ENCODE measurements at regions not wholly inside any gene's neighbourhood (a gene's known extent, or its start where the extent isn't known, plus 50 kb on each side); places are given as distances from the start of the nearest gene placed in this dataset.

DNA sequence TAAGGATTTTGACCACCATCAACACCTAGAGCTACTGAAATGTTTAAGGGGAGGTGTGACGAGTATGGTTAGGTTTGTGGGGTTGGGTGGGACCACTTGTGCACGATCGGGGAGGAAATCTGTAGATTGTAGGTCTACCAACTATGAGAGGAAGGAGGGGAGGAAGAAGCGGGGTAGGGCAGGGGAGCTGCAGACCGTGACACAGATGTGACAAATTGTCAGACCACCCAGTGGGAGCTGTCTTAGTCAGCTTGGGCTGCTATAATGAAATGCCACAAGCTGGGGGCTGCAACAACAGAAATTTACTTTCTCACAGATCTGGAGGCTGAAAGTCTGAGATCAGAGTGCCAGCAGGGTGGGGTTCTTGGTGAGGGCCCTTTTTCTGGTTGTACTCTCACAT, 62.2 kb upstream of the ARGLU1 start:
- Histone ChIP-seq H3K9me3 (ENCODE audit: control insufficient read depth, low read depth, low read length) (no peaks in the 10 kb centered on the region), H2BK15ac (ENCODE audit: low read depth, low read length) (no peak overlapping the region), H2AK5ac (ENCODE audit: insufficient read length, low read length) (no peak overlapping the region), H3K4me1 (ENCODE audit: insufficient read depth, low read length) (no peaks in the 10 kb centered on the region), H3K27me3 (ENCODE audit: insufficient read depth, low read length) (no peaks in the 10 kb centered on the region), H3K79me1 (ENCODE audit: insufficient read depth, low read depth, low read length, poor library complexity, severe bottlenecking) (no peaks in the 10 kb centered on the region), H3T11ph (ENCODE audit: low read length) (no peak overlapping the region), H3K18ac (ENCODE audit: insufficient read length, low read depth, low read length) (no peak overlapping the region), H2BK20ac (ENCODE audit: low read depth, low read length, poor library complexity, severe bottlenecking) (no peak overlapping the region), H4K5ac (ENCODE audit: insufficient read length, low read depth, low read length) (no peak overlapping the region), H3K56ac (ENCODE audit: insufficient read length, low read depth, low read length) (no peak overlapping the region), H3K14ac (ENCODE audit: insufficient read depth, low read length) (no peak overlapping the region), H3K23ac (ENCODE audit: insufficient read length, low read depth, low read length) (no peak overlapping the region), H3K4me2 (ENCODE audit: insufficient read depth, insufficient read length, low read length) (no peak overlapping the region), H3K23me2 (ENCODE audit: insufficient read length, low read depth, low read length, poor library complexity, severe bottlenecking) (no peaks in the 10 kb centered on the region), H2BK120ac (ENCODE audit: low read depth, low read length, poor library complexity, severe bottlenecking) (no peak overlapping the region), H2AFZ (ENCODE audit: low read length) (no peak overlapping the region), H4K8ac (replicated peaks; ENCODE audit: insufficient read length, low read depth, low read length) (no peak overlapping the region), H4K20me1 (ENCODE audit: control insufficient read depth, insufficient read depth, insufficient read length) (no peaks in the 10 kb centered on the region), H2BK12ac (ENCODE audit: insufficient read length, low read depth, low read length) (no peak overlapping the region), H4K91ac (ENCODE audit: insufficient read length, low read depth, low read length) (no peak overlapping the region), H3K27ac (ENCODE audit: insufficient read length, low read depth, low read length) (no peak overlapping the region), H3K9ac (ENCODE audit: extremely low read depth, insufficient read length, low read length) (no peak overlapping the region), H3K79me2 (ENCODE audit: insufficient read depth, low read length) (no peaks in the 10 kb centered on the region), H2BK5ac (ENCODE audit: insufficient read length, low read length) (no peak overlapping the region), H3K4ac (ENCODE audit: low read depth, low read length) (no peak overlapping the region)
- no CpG with 5 or more reads among the region's 5 CpGs for WGBS (ENCODE audit: extremely low coverage, insufficient read length, low lambda C conversion rate)
- Mint-ChIP-seq H3K4me3 (no peak overlapping the region), H3K4me1 (no peaks in the 10 kb centered on the region), H3K27ac (no peak overlapping the region), H3K27me3 (ENCODE audit: low read depth) (peaks cover 1% of the 10 kb centered on the region), H3K36me3 (ENCODE audit: insufficient read depth in 1 of 3, low read depth in 3 of 3) (no peaks in the 10 kb centered on the region), H3K9me3 (no peaks in the 10 kb centered on the region)
- TF ChIP-seq, protein P1, sequence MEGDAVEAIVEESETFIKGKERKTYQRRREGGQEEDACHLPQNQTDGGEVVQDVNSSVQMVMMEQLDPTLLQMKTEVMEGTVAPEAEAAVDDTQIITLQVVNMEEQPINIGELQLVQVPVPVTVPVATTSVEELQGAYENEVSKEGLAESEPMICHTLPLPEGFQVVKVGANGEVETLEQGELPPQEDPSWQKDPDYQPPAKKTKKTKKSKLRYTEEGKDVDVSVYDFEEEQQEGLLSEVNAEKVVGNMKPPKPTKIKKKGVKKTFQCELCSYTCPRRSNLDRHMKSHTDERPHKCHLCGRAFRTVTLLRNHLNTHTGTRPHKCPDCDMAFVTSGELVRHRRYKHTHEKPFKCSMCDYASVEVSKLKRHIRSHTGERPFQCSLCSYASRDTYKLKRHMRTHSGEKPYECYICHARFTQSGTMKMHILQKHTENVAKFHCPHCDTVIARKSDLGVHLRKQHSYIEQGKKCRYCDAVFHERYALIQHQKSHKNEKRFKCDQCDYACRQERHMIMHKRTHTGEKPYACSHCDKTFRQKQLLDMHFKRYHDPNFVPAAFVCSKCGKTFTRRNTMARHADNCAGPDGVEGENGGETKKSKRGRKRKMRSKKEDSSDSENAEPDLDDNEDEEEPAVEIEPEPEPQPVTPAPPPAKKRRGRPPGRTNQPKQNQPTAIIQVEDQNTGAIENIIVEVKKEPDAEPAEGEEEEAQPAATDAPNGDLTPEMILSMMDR (conservative IDR thresholded peaks at IDR 0.05), result no peak
- DNase-seq, result no peak

Data from H9 (cell line).